HL-60 (cell line): ENCODE measurements at regions not wholly inside any gene's neighbourhood (a gene's known extent, or its start where the extent isn't known, plus 50 kb on each side); places are given as distances from the start of the nearest gene placed in this dataset.

Experiments used
- POLR2AphosphoS5 ChIP-seq: IDR thresholded peaks from 2 replicates; pipeline ENCODE4 v1.6.1; 2012; ENCODE audit warnings: low read depth
- TF ChIP-seq, protein P1 (sequence below): IDR thresholded peaks from one replicate; pipeline ENCODE4 v1.5.1; 2011; ENCODE audit warnings: low read length, control low read depth, inconsistent platforms; ENCODE audit not compliant: insufficient read depth
- TF ChIP-seq, protein P2 (sequence below): IDR thresholded peaks from 2 replicates; pipeline ENCODE4 v1.6.1; 2012; ENCODE audit warnings: low read depth; ENCODE audit not compliant: insufficient replicate concordance

DNA sequence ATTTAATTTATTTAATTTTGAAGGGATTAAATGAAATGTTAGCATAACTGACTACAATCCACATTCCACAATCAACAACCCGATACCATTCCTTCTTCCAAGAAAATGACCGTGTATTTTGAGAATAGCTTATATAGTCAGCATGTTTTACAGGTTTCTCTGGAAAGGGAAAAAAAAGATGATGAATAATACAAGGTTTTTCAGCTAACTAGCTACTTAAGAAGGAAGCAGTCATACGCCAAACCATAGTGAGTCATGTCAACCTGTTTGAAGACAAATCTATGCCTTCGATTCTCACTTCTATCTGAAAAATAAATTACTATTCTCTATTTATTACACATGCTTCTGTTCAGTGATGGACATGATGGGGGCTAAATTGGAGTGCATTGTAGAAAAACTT lies 258.6 kb downstream of the EFNB2 start:
- TF ChIP-seq, protein P1, sequence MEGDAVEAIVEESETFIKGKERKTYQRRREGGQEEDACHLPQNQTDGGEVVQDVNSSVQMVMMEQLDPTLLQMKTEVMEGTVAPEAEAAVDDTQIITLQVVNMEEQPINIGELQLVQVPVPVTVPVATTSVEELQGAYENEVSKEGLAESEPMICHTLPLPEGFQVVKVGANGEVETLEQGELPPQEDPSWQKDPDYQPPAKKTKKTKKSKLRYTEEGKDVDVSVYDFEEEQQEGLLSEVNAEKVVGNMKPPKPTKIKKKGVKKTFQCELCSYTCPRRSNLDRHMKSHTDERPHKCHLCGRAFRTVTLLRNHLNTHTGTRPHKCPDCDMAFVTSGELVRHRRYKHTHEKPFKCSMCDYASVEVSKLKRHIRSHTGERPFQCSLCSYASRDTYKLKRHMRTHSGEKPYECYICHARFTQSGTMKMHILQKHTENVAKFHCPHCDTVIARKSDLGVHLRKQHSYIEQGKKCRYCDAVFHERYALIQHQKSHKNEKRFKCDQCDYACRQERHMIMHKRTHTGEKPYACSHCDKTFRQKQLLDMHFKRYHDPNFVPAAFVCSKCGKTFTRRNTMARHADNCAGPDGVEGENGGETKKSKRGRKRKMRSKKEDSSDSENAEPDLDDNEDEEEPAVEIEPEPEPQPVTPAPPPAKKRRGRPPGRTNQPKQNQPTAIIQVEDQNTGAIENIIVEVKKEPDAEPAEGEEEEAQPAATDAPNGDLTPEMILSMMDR: no peak
- TF ChIP-seq, protein P2, sequence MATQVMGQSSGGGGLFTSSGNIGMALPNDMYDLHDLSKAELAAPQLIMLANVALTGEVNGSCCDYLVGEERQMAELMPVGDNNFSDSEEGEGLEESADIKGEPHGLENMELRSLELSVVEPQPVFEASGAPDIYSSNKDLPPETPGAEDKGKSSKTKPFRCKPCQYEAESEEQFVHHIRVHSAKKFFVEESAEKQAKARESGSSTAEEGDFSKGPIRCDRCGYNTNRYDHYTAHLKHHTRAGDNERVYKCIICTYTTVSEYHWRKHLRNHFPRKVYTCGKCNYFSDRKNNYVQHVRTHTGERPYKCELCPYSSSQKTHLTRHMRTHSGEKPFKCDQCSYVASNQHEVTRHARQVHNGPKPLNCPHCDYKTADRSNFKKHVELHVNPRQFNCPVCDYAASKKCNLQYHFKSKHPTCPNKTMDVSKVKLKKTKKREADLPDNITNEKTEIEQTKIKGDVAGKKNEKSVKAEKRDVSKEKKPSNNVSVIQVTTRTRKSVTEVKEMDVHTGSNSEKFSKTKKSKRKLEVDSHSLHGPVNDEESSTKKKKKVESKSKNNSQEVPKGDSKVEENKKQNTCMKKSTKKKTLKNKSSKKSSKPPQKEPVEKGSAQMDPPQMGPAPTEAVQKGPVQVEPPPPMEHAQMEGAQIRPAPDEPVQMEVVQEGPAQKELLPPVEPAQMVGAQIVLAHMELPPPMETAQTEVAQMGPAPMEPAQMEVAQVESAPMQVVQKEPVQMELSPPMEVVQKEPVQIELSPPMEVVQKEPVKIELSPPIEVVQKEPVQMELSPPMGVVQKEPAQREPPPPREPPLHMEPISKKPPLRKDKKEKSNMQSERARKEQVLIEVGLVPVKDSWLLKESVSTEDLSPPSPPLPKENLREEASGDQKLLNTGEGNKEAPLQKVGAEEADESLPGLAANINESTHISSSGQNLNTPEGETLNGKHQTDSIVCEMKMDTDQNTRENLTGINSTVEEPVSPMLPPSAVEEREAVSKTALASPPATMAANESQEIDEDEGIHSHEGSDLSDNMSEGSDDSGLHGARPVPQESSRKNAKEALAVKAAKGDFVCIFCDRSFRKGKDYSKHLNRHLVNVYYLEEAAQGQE: no peak
- no peak for TF ChIP-seq POLR2AphosphoS5
